ENCODE measurements at regions not wholly inside any gene's neighbourhood (a gene's known extent, or its start where the extent isn't known, plus 50 kb on each side); places are given as distances from the start of the nearest gene placed in this dataset.

DNA sequence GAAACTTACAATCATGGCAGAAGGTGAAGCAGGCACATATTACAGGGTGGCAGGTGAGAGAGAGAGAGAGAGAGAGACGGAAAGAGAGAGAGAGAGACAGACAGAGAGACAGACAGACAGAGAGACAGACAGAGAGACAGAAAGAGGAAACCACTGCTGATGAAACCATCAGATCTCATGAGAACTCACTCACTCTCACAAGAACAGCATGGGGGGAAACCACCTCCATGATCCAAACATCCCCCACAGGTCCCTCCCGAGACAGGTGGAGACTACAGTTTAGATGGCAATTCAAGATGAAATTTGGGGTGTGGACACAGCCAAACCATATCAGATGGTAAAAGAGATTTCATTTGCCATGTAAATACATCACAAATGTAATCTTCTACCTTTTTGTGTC, 708.1 kb downstream of the MRPL39 start:
- Histone ChIP-seq H4K20me1 (replicated peaks; ENCODE audit: control insufficient read depth, extremely low read depth, insufficient read depth, low read length) (no peaks in the 10 kb centered on the region), H3K4me1 (ENCODE audit: control insufficient read depth, extremely low read depth, insufficient read depth, low read length) (no peaks in the 10 kb centered on the region), H3K27ac (ENCODE audit: insufficient read depth, low read depth, low read length) (no peak overlapping the region), H3K79me2 (ENCODE audit: control insufficient read depth, insufficient read depth, low read length) (no peaks in the 10 kb centered on the region), H3K4me3 (replicated peaks in 1 of 3; ENCODE audit: insufficient read depth in 1 of 3, low read depth in 1 of 3, low read length in 3 of 3) (no peak overlapping the region), H3K36me3 (ENCODE audit: control insufficient read depth in 2 of 2, extremely low read depth in 1 of 2, insufficient read depth in 2 of 2, low read length in 2 of 2) (no peaks in the 10 kb centered on the region), H3K27me3 (ENCODE audit: control insufficient read depth in 2 of 2, insufficient read depth in 2 of 2, low read length in 2 of 2) (no peaks in the 10 kb centered on the region), H3K9ac (replicated peaks; ENCODE audit: extremely low read depth, insufficient read depth, low read length) (no peak overlapping the region), H2AFZ (ENCODE audit: low read depth, low read length) (no peak overlapping the region), H3K9me3 (replicated peaks; ENCODE audit: control insufficient read depth, insufficient read depth, low read length) (peaks cover 2% of the 10 kb centered on the region), H3K9me1 (replicated peaks; ENCODE audit: control insufficient read depth, extremely low read depth, insufficient read depth, low read length) (no peaks in the 10 kb centered on the region), H3K4me2 (ENCODE audit: insufficient read depth, low read length) (no peak overlapping the region)
- no TSS peak for BruUV-seq (replicated peaks)
- DNase-seq (ENCODE audit: low read depth, low spot score) (no peak), FAIRE-seq (no peak)
- CTCF ChIA-PET = no interaction called here
- dilution Hi-C loops (cut with MboI; ENCODE audit: extremely low pct_ligation_motif_present, low sequenced_read_pairs) (no loop called here), intact Hi-C loops (cut with micrococcal nuclease) (no loop called here)
- POLR2A ChIA-PET = no interaction called here
- TF ChIP-seq JUN (IDR thresholded peaks at IDR 0.05; ENCODE audit: borderline replicate concordance, insufficient read depth, insufficient read length, low read depth) (no peak), MYC (IDR thresholded peaks at IDR 0.05; ENCODE audit: low read depth, low read length) (no peak), POLR2A (IDR thresholded peaks at IDR 0.05; ENCODE audit: low read depth, low read length) (no peak), GATA2 (IDR thresholded peaks at IDR 0.05; ENCODE audit: insufficient read depth, insufficient read length, low read depth, low read length) (no peak), POLR2AphosphoS5 (IDR thresholded peaks at IDR 0.05; ENCODE audit: insufficient read depth, low read depth, low read length) (no peak), EZH2 (IDR thresholded peaks at IDR 0.05; ENCODE audit: borderline replicate concordance, low read depth, low read length, severe bottlenecking) (no peak), FOS (IDR thresholded peaks at IDR 0.05; ENCODE audit: borderline replicate concordance, insufficient read depth, low read length) (no peak)
- TF ChIP-seq, protein P1, sequence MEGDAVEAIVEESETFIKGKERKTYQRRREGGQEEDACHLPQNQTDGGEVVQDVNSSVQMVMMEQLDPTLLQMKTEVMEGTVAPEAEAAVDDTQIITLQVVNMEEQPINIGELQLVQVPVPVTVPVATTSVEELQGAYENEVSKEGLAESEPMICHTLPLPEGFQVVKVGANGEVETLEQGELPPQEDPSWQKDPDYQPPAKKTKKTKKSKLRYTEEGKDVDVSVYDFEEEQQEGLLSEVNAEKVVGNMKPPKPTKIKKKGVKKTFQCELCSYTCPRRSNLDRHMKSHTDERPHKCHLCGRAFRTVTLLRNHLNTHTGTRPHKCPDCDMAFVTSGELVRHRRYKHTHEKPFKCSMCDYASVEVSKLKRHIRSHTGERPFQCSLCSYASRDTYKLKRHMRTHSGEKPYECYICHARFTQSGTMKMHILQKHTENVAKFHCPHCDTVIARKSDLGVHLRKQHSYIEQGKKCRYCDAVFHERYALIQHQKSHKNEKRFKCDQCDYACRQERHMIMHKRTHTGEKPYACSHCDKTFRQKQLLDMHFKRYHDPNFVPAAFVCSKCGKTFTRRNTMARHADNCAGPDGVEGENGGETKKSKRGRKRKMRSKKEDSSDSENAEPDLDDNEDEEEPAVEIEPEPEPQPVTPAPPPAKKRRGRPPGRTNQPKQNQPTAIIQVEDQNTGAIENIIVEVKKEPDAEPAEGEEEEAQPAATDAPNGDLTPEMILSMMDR (IDR thresholded peaks at IDR 0.05; ENCODE audit: extremely low read depth in 1 of 2, insufficient read depth in 1 of 2, low read depth in 1 of 2, low read length in 2 of 2) = no peak
- TF ChIP-seq, protein P2, sequence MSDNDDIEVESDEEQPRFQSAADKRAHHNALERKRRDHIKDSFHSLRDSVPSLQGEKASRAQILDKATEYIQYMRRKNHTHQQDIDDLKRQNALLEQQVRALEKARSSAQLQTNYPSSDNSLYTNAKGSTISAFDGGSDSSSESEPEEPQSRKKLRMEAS (IDR thresholded peaks at IDR 0.05; ENCODE audit: insufficient read depth, insufficient read length) = no peak

Data from endothelial cell of umbilical vein (primary cell).